NCI-H2196 treated with DMSO at 0.1 percent for 48 hours (cell line): ENCODE measurements at regions not wholly inside any gene's neighbourhood (a gene's known extent, or its start where the extent isn't known, plus 50 kb on each side); places are given as distances from the start of the nearest gene placed in this dataset.

Experiments used
- DNase-seq: peaks from one replicate; lab custom pipeline; 2025; ENCODE audit not compliant: unreplicated experiment; lab: John Stamatoyannopoulos, UW

GRCh38 chr2:122210898-122211856, 455.7 kb downstream of the TSN start:
- DNase-seq: no peak

GRCh38 chr2:122213312-122213711, 457.9 kb downstream of the TSN start:
- no peak for DNase-seq

GRCh38 chr2:122216071-122216470, 460.6 kb downstream of the TSN start:
- no peak for DNase-seq

DNA sequence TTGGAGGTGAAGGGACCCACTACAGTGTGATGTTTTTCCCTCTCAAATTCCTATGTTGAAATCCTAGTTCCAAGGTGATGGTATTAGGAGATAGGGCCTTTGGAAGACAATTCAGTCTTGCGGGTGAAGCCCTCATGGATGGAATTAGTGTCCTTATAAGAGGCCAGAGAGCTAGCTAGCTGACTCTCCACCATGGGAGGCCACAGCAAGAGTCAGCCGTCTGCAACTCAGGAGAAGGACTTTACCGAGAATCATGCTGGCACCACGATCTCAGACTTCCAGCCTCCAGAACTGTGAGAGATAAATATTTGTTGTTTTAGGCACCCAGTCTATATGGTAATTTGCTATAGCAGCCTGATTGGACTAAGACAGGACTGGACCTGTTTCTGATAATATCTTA, 461.4 kb downstream of the TSN start:
- DNase-seq: no peak

DNA sequence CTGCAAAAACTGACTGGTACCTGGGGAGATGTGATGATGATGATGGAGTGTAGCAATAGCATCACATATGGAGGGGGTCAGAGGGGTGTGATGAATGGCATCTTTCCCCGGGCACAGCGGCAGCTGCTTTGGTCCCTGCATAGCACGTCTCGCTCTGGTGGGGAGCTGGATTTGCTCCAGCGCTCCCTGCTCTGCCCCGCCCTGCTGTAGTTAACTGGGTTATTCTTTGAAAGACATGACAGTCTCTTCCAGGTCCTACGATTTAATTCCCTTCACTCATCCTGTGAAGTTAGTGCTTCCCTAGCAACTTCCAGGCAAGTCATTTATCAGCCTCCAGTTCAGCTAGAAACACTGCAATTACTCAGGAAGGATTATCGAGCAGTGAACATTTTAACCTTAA, 463.1 kb downstream of the TSN start:
- DNase-seq: no peak

DNA sequence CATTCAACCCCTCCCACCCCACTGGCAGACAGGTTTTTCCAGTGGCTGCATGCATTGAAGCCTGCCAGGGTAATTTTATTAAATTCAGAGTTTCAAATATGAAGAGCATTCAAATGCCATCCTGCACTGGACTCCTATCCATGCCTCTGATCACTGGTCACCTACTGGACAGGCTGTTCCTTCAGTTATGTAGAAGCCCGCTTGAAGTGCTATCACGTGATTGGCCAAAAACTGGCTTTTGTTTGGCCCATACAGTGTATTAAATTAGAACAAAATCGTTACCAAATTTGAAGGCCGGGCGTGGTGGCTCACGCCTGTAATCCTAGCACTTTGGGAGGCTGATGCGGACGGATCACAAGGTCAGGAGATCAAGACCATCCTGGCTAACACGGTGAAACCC, 464.1 kb downstream of the TSN start:
- no peak for DNase-seq

DNA sequence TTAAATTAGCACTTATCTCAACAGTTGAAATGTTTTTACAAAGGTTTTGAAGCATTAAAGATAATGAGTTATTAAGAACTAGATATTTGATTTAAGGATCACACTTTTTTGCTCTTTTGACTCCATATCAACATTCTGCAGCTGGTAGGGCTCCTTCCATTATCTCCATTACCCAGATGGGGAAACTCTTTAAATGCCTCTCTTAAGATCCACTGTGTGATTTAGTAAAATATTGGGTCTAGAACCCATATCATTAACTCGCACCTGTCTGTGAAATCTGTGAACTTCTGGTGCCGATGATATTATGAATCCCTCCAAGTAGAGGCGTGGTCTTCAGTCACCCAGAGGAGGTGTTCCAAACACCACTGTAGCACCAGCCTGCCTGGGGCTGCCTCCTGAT, 466.2 kb downstream of the TSN start:
- no peak for DNase-seq

- no peak for DNase-seq
Observed at GRCh38 chr2:122231296-122231695, 475.8 kb downstream of the TSN start.

DNA sequence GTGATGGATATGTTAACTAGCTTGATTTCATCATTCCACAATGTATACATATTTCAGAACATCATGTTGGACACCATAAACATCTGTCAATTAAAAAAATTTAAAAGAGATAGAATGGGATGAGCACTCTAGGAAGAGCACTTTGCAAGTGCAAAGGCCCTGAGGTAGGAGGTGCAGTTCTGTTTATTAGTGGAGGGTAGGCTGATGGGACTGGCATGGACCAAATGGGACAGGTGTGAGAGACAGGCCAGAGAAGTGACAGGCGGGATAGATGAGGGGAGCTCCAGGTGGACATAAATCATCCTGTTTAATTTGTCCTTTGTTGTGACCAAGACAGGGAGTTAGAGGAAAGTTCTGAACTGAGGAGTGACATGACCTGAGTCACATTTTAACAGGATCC, 477.9 kb downstream of the TSN start:
- no peak for DNase-seq

- DNase-seq: no peak
Observed at GRCh38 chr2:122236152-122236874, 480.9 kb downstream of the TSN start.

GRCh38 chr2:122236925-122237324, 481.5 kb downstream of the TSN start:
- no peak for DNase-seq

- no peak for DNase-seq
Observed at GRCh38 chr2:122237450-122237849, 482.0 kb downstream of the TSN start.

GRCh38 chr2:122238006-122238559, 482.6 kb downstream of the TSN start:
- DNase-seq: no peak

GRCh38 chr2:122239440-122239839, 484.0 kb downstream of the TSN start:
- no peak for DNase-seq

- DNase-seq: no peak
Observed at GRCh38 chr2:122244598-122245229, 489.3 kb downstream of the TSN start.

DNA sequence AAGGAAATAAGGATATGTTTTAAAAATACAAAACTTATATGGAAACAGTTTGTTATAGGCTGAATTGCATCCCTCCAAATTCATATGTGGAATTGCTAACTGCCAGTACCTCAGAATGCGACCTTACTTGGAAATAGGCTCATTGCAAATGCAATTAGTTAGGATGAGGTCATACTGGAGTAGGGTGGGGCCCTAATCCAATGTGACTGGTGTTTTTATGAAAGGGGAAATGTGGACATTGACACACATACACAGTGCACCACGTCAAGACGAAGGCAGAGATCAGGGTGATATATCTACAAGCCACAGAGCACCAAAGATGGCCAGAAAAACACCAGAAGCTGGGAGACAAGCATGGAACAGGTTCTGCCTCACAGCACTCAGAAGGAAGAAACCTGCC, 494.2 kb downstream of the TSN start:
- no peak for DNase-seq

DNA sequence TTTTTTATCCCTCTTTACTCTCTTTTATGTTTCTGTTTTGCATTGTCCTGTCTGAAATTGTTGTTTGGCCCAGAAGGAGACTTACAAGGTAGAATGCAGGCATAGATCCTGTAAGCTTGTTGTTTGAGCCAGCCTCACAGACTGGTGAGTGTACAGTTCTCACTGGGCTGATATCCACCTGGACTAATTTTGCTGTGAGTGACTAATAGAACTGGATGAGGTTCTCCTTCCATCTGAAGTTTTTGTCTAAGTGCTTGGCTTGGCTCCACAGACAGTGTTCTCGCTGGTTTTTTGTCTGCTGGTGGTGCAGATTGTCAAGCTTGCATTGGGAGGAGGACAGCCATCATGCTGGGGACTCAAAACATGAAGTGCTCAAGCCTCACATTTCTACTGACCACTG, 495.7 kb downstream of the TSN start:
- no peak for DNase-seq

DNA sequence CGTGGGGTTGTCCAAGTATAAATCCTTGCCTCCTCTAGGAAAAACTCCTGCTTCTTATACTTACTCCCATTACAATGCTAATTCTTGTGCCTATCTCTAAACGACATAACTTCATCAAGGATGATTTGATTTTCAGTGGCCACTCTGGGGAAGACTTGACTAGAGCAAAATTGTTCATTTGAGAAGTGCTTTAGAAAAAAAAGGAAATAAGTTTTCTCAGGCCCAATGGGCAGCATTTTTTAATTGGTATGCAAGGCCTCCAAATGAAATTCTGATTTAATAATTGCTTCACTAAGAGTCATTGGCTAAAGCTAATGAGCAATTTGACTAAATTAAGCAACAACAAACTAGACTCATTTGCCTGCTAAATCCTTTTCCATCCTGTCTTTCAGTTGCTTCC, 496.1 kb downstream of the TSN start:
- DNase-seq: no peak

DNA sequence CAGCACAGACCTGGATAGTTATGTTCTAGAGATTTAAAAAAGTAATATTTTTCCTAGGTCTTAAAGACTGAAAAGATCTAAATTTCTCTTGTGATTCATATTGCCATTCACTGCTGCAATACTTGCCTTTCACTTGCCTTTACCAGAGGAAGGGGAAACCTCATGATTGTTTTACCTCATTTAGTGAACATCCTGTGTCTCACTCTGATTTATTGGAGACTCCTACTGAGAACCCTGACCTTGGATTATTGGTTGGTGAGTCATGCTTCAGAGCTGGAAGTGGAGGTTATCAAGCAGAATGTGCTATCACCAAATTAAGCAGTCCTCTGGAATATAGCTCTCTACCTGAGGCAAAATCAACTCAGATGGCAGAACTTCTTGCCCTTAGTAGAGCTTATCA, 500.5 kb downstream of the TSN start:
- no peak for DNase-seq

DNA sequence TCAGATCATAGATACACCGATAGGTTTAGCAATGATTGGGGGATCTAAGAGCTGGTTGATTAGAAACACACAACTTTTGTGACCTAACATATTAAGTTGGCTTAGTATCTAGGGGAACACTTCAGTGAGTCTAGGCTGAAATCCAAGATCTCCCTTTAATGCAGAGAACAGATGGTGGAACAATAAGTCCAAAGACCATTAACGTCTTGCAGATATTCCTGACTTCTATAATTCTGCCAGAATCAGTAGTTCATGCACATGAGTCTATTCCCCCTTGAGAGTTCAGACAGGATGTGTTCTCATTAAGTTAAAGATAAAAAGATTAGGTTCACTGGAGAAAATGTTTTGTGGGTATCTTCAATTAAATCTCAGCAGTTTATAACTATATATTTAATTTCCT, 506.5 kb downstream of the TSN start:
- no peak for DNase-seq

GRCh38 chr2:122263746-122264145, 508.3 kb downstream of the TSN start:
- no peak for DNase-seq

- no peak for DNase-seq
Observed at GRCh38 chr2:122266636-122267035, 511.2 kb downstream of the TSN start.
